ENCODE measurements at regions not wholly inside any gene's neighbourhood (a gene's known extent, or its start where the extent isn't known, plus 50 kb on each side); places are given as distances from the start of the nearest gene placed in this dataset.

- DNase-seq (ENCODE audit: low spot score) = no peak
- Histone ChIP-seq H3K4me3 (ENCODE audit: low read depth in 1 of 3, low read length in 3 of 3) (no peak overlapping the region), H3K36me3 (ENCODE audit: control insufficient read depth in 4 of 4, insufficient read depth in 3 of 4, low read depth in 1 of 4, low read length in 3 of 4) (no peaks in the 10 kb centered on the region), H3K27me3 (ENCODE audit: control insufficient read depth in 4 of 4, insufficient read depth in 4 of 4, low read length in 3 of 4) (no peaks in the 10 kb centered on the region), H3K9ac (ENCODE audit: low read depth in 1 of 2, low read length in 2 of 2) (no peak overlapping the region), H3K27ac (ENCODE audit: low read depth in 1 of 2, low read length in 2 of 2) (no peak overlapping the region), H3K9me3 (ENCODE audit: control insufficient read depth in 4 of 4, low read length in 3 of 4) (no peaks in the 10 kb centered on the region), H3K4me1 (ENCODE audit: control insufficient read depth in 4 of 4, insufficient read depth in 4 of 4, low read length in 3 of 4) (no peaks in the 10 kb centered on the region)
- TF ChIP-seq NR2F2 (IDR thresholded peaks at IDR 0.05) (no peak), CTCF (IDR thresholded peaks at IDR 0.05; ENCODE audit: low read depth, low read length, missing input control) (no peak), TAF1 (conservative IDR thresholded peaks at IDR 0.05) (no peak), REST (IDR thresholded peaks at IDR 0.05) (no peak), HNF4G (IDR thresholded peaks at IDR 0.05) (no peak), GABPA (IDR thresholded peaks at IDR 0.05 in 1 of 2, conservative IDR thresholded peaks at IDR 0.05 in 1 of 2) (no peak)
Measured at GRCh38 chr6:63149730-63150129, 61.5 kb upstream of the FKBP1C start.

- Histone ChIP-seq H3K9ac (ENCODE audit: low read depth in 1 of 2, low read length in 2 of 2) (no peak overlapping the region), H3K27ac (ENCODE audit: low read depth in 1 of 2, low read length in 2 of 2) (no peak overlapping the region), H3K36me3 (ENCODE audit: control insufficient read depth in 4 of 4, insufficient read depth in 3 of 4, low read depth in 1 of 4, low read length in 3 of 4) (no peaks in the 10 kb centered on the region), H3K4me3 (ENCODE audit: low read depth in 1 of 3, low read length in 3 of 3) (no peak overlapping the region), H3K4me1 (ENCODE audit: control insufficient read depth in 4 of 4, insufficient read depth in 4 of 4, low read length in 3 of 4) (no peaks in the 10 kb centered on the region), H3K27me3 (ENCODE audit: control insufficient read depth in 4 of 4, insufficient read depth in 4 of 4, low read length in 3 of 4) (no peaks in the 10 kb centered on the region), H3K9me3 (ENCODE audit: control insufficient read depth in 4 of 4, low read length in 3 of 4) (no peaks in the 10 kb centered on the region)
- WGBS = 77% methylated on average over 2 of the region's 2 CpGs
- DNase-seq (ENCODE audit: low spot score) = no peak
- TF ChIP-seq YY1 (IDR thresholded peaks at IDR 0.05) = no peak
- no peak for TF ChIP-seq NR2F2 (IDR thresholded peaks at IDR 0.05)
- no peak for TF ChIP-seq REST (IDR thresholded peaks at IDR 0.05)
- TF ChIP-seq RAD21 (IDR thresholded peaks at IDR 0.05) = no peak
- TF ChIP-seq FOXA1 (IDR thresholded peaks at IDR 0.05) = no peak
- TF ChIP-seq ZBTB33 (IDR thresholded peaks at IDR 0.05) = no peak
- no peak for TF ChIP-seq EGR1 (IDR thresholded peaks at IDR 0.05; ENCODE audit: low read depth in 2 of 2)
- no peak for TF ChIP-seq SP1 (IDR thresholded peaks at IDR 0.05)
- no peak for TF ChIP-seq GABPA (IDR thresholded peaks at IDR 0.05 in 1 of 2, conservative IDR thresholded peaks at IDR 0.05 in 1 of 2)
- TF ChIP-seq JUND (IDR thresholded peaks at IDR 0.05) = no peak
- TF ChIP-seq MAX (IDR thresholded peaks at IDR 0.05) = no peak
- TF ChIP-seq HNF4G (IDR thresholded peaks at IDR 0.05) = no peak
- no peak for TF ChIP-seq FOXA2 (IDR thresholded peaks at IDR 0.05)
- TF ChIP-seq TAF1 (conservative IDR thresholded peaks at IDR 0.05) = no peak
- TF ChIP-seq RXRA (IDR thresholded peaks at IDR 0.05) = no peak
- no peak for TF ChIP-seq HNF4A (conservative IDR thresholded peaks at IDR 0.05)
Measured at GRCh38 chr6:63154535-63154934, 56.7 kb upstream of the FKBP1C start.
